ENCODE measurements at regions not wholly inside any gene's neighbourhood (a gene's known extent, or its start where the extent isn't known, plus 50 kb on each side); places are given as distances from the start of the nearest gene placed in this dataset.

- intact Hi-C loops (cut with DNase I, micrococcal nuclease), result no loop called here
- Mint-ChIP-seq H3K36me3 (ENCODE audit: low read depth) (no peaks in the 10 kb centered on the region), H3K9me3 (ENCODE audit: low read depth) (peaks cover 8% of the 10 kb centered on the region), H3K27me3 (no peaks in the 10 kb centered on the region), H3K4me3 (no peak overlapping the region), H3K27ac (no peak overlapping the region), H3K4me1 (no peaks in the 10 kb centered on the region)
- ChIA-PET CTCF (interaction anchor here (0.7 kb wide), 1 partner anchor 11 kb away, joined by 3 read pairs; no protein-coding TSS in a partner anchor), POLR2A (interaction anchor here (0.7 kb wide), 1 partner anchor 356 kb away, joined by 9 read pairs; no protein-coding TSS in a partner anchor)
- no peak for ATAC-seq
- DNase-seq, result no peak
Observed at GRCh38 chr14:29355331-29355730, 572.3 kb downstream of the PRKD1 start.

- no peaks in the 10 kb centered on the region for H3K27me3 Mint-ChIP-seq
- H3K36me3 Mint-ChIP-seq (ENCODE audit: low read depth), result no peaks in the 10 kb centered on the region
- ChIA-PET POLR2A (interaction anchor here (0.7 kb wide), 1 partner anchor 356 kb away, joined by 9 read pairs; no protein-coding TSS in a partner anchor), CTCF (no interaction called here)
- H3K9me3 Mint-ChIP-seq (ENCODE audit: low read depth), result peaks cover 8% of the 10 kb centered on the region
- ATAC-seq, result no peak
- no peak overlapping the region for H3K4me3 Mint-ChIP-seq
- no peaks in the 10 kb centered on the region for H3K4me1 Mint-ChIP-seq
- no peak overlapping the region for H3K27ac Mint-ChIP-seq
- DNase-seq, result no peak
- intact Hi-C loops (cut with DNase I, micrococcal nuclease), result no loop called here
Observed at GRCh38 chr14:29355846-29356245, 571.8 kb downstream of the PRKD1 start.

GRCh38 chr14:29360656-29361055 is 567.0 kb downstream of the PRKD1 start:
- Mint-ChIP-seq H3K4me1 (no peaks in the 10 kb centered on the region), H3K27ac (no peak overlapping the region), H3K9me3 (ENCODE audit: low read depth) (peaks cover 8% of the 10 kb centered on the region), H3K4me3 (no peak overlapping the region), H3K27me3 (no peaks in the 10 kb centered on the region), H3K36me3 (ENCODE audit: low read depth) (no peaks in the 10 kb centered on the region)
- ATAC-seq (no peak), DNase-seq (no peak)
- CTCF ChIA-PET, result no interaction called here
- intact Hi-C loops (cut with DNase I, micrococcal nuclease), result no loop called here
- POLR2A ChIA-PET, result no interaction called here

GRCh38 chr14:29370024-29370423 is 557.6 kb downstream of the PRKD1 start:
- ATAC-seq, result no peak
- Mint-ChIP-seq H3K4me1 (no peaks in the 10 kb centered on the region), H3K9me3 (ENCODE audit: low read depth) (peaks cover 2% of the 10 kb centered on the region), H3K27ac (no peak overlapping the region), H3K36me3 (ENCODE audit: low read depth) (no peaks in the 10 kb centered on the region), H3K27me3 (no peaks in the 10 kb centered on the region), H3K4me3 (no peak overlapping the region)
- intact Hi-C loops (cut with DNase I, micrococcal nuclease), result no loop called here
- CTCF ChIA-PET, result interaction anchor here (0.6 kb wide), 1 partner anchor 81 kb away, joined by 3 read pairs; no protein-coding TSS in a partner anchor
- POLR2A ChIA-PET, result no interaction called here
- no peak for DNase-seq

GRCh38 chr14:29376237-29376636 is 551.4 kb downstream of the PRKD1 start:
- ChIA-PET POLR2A (no interaction called here), CTCF (interaction anchor here (0.6 to 0.7 kb wide), 2 partner anchors 8 to 921 kb away, joined by 3 read pairs; no protein-coding TSS in a partner anchor)
- intact Hi-C loops (cut with DNase I, micrococcal nuclease), result no loop called here
- ATAC-seq, result no peak
- H3K27ac Mint-ChIP-seq, result no peak overlapping the region
- no peak for DNase-seq
- peaks cover 3% of the 10 kb centered on the region for H3K9me3 Mint-ChIP-seq (ENCODE audit: low read depth)
- no peaks in the 10 kb centered on the region for H3K4me1 Mint-ChIP-seq
- no peaks in the 10 kb centered on the region for H3K36me3 Mint-ChIP-seq (ENCODE audit: low read depth)
- H3K27me3 Mint-ChIP-seq, result no peaks in the 10 kb centered on the region
- no peak overlapping the region for H3K4me3 Mint-ChIP-seq

- Mint-ChIP-seq H3K27me3 (no peaks in the 10 kb centered on the region), H3K9me3 (ENCODE audit: low read depth) (peaks cover 3% of the 10 kb centered on the region), H3K36me3 (ENCODE audit: low read depth) (no peaks in the 10 kb centered on the region), H3K27ac (no peak overlapping the region), H3K4me1 (no peaks in the 10 kb centered on the region), H3K4me3 (no peak overlapping the region)
- DNase-seq (no peak), ATAC-seq (no peak)
- intact Hi-C loops (cut with DNase I, micrococcal nuclease), result no loop called here
- ChIA-PET CTCF (no interaction called here), POLR2A (no interaction called here)
Observed at GRCh38 chr14:29380826-29381225, 546.8 kb downstream of the PRKD1 start.

- no peak overlapping the region for H3K4me3 Mint-ChIP-seq
- H3K36me3 Mint-ChIP-seq (ENCODE audit: low read depth), result no peaks in the 10 kb centered on the region
- no peaks in the 10 kb centered on the region for H3K4me1 Mint-ChIP-seq
- no peak for DNase-seq
- H3K27me3 Mint-ChIP-seq, result no peaks in the 10 kb centered on the region
- ATAC-seq, result no peak
- CTCF ChIA-PET, result no interaction called here
- POLR2A ChIA-PET, result no interaction called here
- intact Hi-C loops (cut with DNase I, micrococcal nuclease), result no loop called here
- no peaks in the 10 kb centered on the region for H3K9me3 Mint-ChIP-seq (ENCODE audit: low read depth)
- H3K27ac Mint-ChIP-seq, result no peak overlapping the region
Observed at GRCh38 chr14:29388571-29388970, 539.1 kb downstream of the PRKD1 start.

- no peaks in the 10 kb centered on the region for H3K4me1 Mint-ChIP-seq
- ATAC-seq (no peak), DNase-seq (no peak)
- no peaks in the 10 kb centered on the region for H3K9me3 Mint-ChIP-seq (ENCODE audit: low read depth)
- no peaks in the 10 kb centered on the region for H3K27me3 Mint-ChIP-seq
- intact Hi-C loops (cut with DNase I, micrococcal nuclease), result no loop called here
- no peak overlapping the region for H3K27ac Mint-ChIP-seq
- POLR2A ChIA-PET, result no interaction called here
- H3K4me3 Mint-ChIP-seq, result no peak overlapping the region
- no peaks in the 10 kb centered on the region for H3K36me3 Mint-ChIP-seq (ENCODE audit: low read depth)
- CTCF ChIA-PET, result no interaction called here
Observed at GRCh38 chr14:29390081-29390832, 537.4 kb downstream of the PRKD1 start.

GRCh38 chr14:29391231-29391630 is 536.4 kb downstream of the PRKD1 start:
- Mint-ChIP-seq H3K36me3 (ENCODE audit: low read depth) (no peaks in the 10 kb centered on the region), H3K27ac (no peak overlapping the region), H3K9me3 (ENCODE audit: low read depth) (no peaks in the 10 kb centered on the region), H3K4me3 (no peak overlapping the region), H3K4me1 (no peaks in the 10 kb centered on the region), H3K27me3 (no peaks in the 10 kb centered on the region)
- DNase-seq (no peak), ATAC-seq (no peak)
- intact Hi-C loops (cut with DNase I, micrococcal nuclease), result no loop called here
- CTCF ChIA-PET, result no interaction called here
- POLR2A ChIA-PET, result no interaction called here

- H3K36me3 Mint-ChIP-seq (ENCODE audit: low read depth), result no peaks in the 10 kb centered on the region
- H3K4me3 Mint-ChIP-seq, result no peak overlapping the region
- H3K9me3 Mint-ChIP-seq (ENCODE audit: low read depth), result no peaks in the 10 kb centered on the region
- DNase-seq (no peak), ATAC-seq (no peak)
- H3K27ac Mint-ChIP-seq, result no peak overlapping the region
- ChIA-PET CTCF (no interaction called here), POLR2A (no interaction called here)
- intact Hi-C loops (cut with DNase I, micrococcal nuclease), result no loop called here
- no peaks in the 10 kb centered on the region for H3K27me3 Mint-ChIP-seq
- no peaks in the 10 kb centered on the region for H3K4me1 Mint-ChIP-seq
Observed at GRCh38 chr14:29391801-29392200, 535.8 kb downstream of the PRKD1 start.

- CTCF ChIA-PET, result no interaction called here
- Mint-ChIP-seq H3K4me1 (no peaks in the 10 kb centered on the region), H3K9me3 (ENCODE audit: low read depth) (no peaks in the 10 kb centered on the region), H3K4me3 (no peak overlapping the region), H3K36me3 (ENCODE audit: low read depth) (no peaks in the 10 kb centered on the region), H3K27ac (no peak overlapping the region), H3K27me3 (no peaks in the 10 kb centered on the region)
- POLR2A ChIA-PET, result no interaction called here
- DNase-seq, result no peak
- intact Hi-C loops (cut with DNase I, micrococcal nuclease), result no loop called here
- no peak for ATAC-seq
Observed at GRCh38 chr14:29392287-29392686, 535.4 kb downstream of the PRKD1 start.

GRCh38 chr14:29403091-29403490 is 524.6 kb downstream of the PRKD1 start:
- intact Hi-C loops (cut with DNase I, micrococcal nuclease), result no loop called here
- DNase-seq (no peak), ATAC-seq (no peak)
- Mint-ChIP-seq H3K9me3 (ENCODE audit: low read depth) (peaks cover 6% of the 10 kb centered on the region), H3K36me3 (ENCODE audit: low read depth) (no peaks in the 10 kb centered on the region), H3K27ac (no peak overlapping the region), H3K4me3 (no peak overlapping the region), H3K27me3 (no peaks in the 10 kb centered on the region), H3K4me1 (no peaks in the 10 kb centered on the region)
- ChIA-PET POLR2A (no interaction called here), CTCF (no interaction called here)
